Smooth muscle cell (in vitro differentiated cells): ENCODE measurements at regions not wholly inside any gene's neighbourhood (a gene's known extent, or its start where the extent isn't known, plus 50 kb on each side); places are given as distances from the start of the nearest gene placed in this dataset.
"Not testable (repeated sequence)": the region's sequence is repeated elsewhere in the genome, so short reads cannot be mapped to it uniquely, and the experiment has no call there.

Experiments used
- DNase-seq: peaks from one replicate; lab custom pipeline; 2025; ENCODE audit not compliant: unreplicated experiment; lab: John Stamatoyannopoulos, UW
- H2AFZ ChIP-seq: fragments of 200-600 bp; sonication (generic); 2 replicates; pipeline ENCODE4 v1.6.0; 2016; ENCODE audit warnings: antibody characterized with exemption, low read depth, mild to moderate bottlenecking
- H3F3A ChIP-seq: fragments of 200-600 bp; sonication (generic); 2 replicates; pipeline ENCODE4 v1.6.0; 2017; ENCODE audit warnings: antibody characterized with exemption, low read depth
- H3K27ac ChIP-seq: fragments of 200-600 bp; sonication (generic); 2 replicates; pipeline ENCODE4 v1.5.1; 2016; ENCODE audit warnings: low read depth, mild to moderate bottlenecking
- H3K27me3 ChIP-seq: fragments of 200-600 bp; sonication (generic); 2 replicates; pipeline ENCODE4 v1.6.1; 2016; ENCODE audit warnings: low read depth, mild to moderate bottlenecking
- H3K36me3 ChIP-seq: fragments of 200-600 bp; sonication (generic); 2 replicates; pipeline ENCODE4 v1.5.1; 2016; ENCODE audit warnings: low read depth
- H3K4me1 ChIP-seq: fragments of 200-600 bp; sonication (generic); 2 replicates; pipeline ENCODE4 v1.5.1; 2016; ENCODE audit warnings: low read depth
- H3K4me2 ChIP-seq: fragments of 200-600 bp; sonication (generic); 2 replicates; pipeline ENCODE4 v1.6.0; 2016; ENCODE audit warnings: mild to moderate bottlenecking
- H3K4me3 ChIP-seq: fragments of 200-600 bp; sonication (generic); 2 replicates; pipeline ENCODE4 v1.5.1; 2016; ENCODE audit warnings: mild to moderate bottlenecking
- H3K79me2 ChIP-seq: fragments of 200-600 bp; sonication (generic); 2 replicates; pipeline ENCODE4 v1.6.0; 2016; ENCODE audit warnings: low read depth, mild to moderate bottlenecking
- H3K9ac ChIP-seq: fragments of 200-600 bp; sonication (generic); 2 replicates; pipeline ENCODE4 v1.6.0; 2016; ENCODE audit warnings: low read depth
- H3K9me3 ChIP-seq: fragments of 200-600 bp; sonication (generic); replicated peaks from 2 replicates; pipeline ENCODE4 v1.5.1; 2016; ENCODE audit warnings: low read depth
- H4K20me1 ChIP-seq: fragments of 200-600 bp; sonication (generic); 2 replicates; pipeline ENCODE4 v1.6.0; 2016; ENCODE audit warnings: low read depth
- WGBS: methylation state at CpG from one replicate; pipeline ENCODE4 v1.1.7; 2016; ENCODE audit warnings: low lambda C conversion rate; 5-methylcytosine and 5-hydroxymethylcytosine counted together
- TF ChIP-seq, protein P1 (sequence below): fragments of 200-600 bp; sonication (generic); IDR thresholded peaks from 2 replicates; pipeline ENCODE4 v1.5.1; 2017; ENCODE audit warnings: borderline replicate concordance, mild to moderate bottlenecking, antibody characterized with exemption; ENCODE audit not compliant: insufficient read depth, poor library complexity, severe bottlenecking

DNA sequence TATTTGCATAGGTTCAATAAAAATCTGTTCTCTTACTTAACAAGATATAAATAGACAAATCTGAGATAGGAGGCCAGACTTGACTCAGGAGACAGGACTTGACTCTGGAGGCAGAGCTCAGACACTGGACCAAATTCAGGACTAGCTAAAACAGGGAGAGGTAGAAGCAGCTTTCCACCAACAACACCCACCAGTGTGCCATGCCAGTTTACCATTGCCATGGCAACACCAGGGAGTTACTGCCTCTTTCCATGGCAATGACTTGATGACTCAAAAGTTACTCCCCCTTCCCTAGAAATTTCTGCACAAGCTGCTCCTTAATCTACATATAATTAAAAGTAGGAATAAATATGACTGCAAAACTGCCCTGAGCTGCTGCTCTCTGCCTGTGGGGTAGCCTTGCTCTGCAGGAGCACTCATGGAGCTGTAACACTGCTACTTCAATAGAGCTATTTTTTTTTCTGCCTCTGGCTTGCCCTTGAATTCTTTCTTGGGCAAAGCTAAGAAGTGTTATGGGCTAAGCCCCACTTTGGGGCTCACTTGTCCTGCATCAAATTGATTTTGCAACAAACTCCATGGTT is 473.0 kb downstream of the PLK2 start:
- no peaks in the 10 kb centered on the region for H3K4me1 ChIP-seq
- H3K27me3 ChIP-seq = no peaks in the 10 kb centered on the region
- no peaks in the 10 kb centered on the region for H3K9me3 ChIP-seq
- H3K9ac ChIP-seq = no peak overlapping the region
- no peaks in the 10 kb centered on the region for H3K36me3 ChIP-seq
- H3F3A ChIP-seq = peaks cover 5% of the 10 kb centered on the region
- no peak overlapping the region for H3K27ac ChIP-seq
- H2AFZ ChIP-seq = no peak overlapping the region
- TF ChIP-seq, protein P1, sequence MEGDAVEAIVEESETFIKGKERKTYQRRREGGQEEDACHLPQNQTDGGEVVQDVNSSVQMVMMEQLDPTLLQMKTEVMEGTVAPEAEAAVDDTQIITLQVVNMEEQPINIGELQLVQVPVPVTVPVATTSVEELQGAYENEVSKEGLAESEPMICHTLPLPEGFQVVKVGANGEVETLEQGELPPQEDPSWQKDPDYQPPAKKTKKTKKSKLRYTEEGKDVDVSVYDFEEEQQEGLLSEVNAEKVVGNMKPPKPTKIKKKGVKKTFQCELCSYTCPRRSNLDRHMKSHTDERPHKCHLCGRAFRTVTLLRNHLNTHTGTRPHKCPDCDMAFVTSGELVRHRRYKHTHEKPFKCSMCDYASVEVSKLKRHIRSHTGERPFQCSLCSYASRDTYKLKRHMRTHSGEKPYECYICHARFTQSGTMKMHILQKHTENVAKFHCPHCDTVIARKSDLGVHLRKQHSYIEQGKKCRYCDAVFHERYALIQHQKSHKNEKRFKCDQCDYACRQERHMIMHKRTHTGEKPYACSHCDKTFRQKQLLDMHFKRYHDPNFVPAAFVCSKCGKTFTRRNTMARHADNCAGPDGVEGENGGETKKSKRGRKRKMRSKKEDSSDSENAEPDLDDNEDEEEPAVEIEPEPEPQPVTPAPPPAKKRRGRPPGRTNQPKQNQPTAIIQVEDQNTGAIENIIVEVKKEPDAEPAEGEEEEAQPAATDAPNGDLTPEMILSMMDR = no peak
- no peaks in the 10 kb centered on the region for H4K20me1 ChIP-seq
- H3K4me3 ChIP-seq = no peak overlapping the region
- H3K79me2 ChIP-seq = no peaks in the 10 kb centered on the region
- no peak for DNase-seq
- H3K4me2 ChIP-seq = no peak overlapping the region

DNA sequence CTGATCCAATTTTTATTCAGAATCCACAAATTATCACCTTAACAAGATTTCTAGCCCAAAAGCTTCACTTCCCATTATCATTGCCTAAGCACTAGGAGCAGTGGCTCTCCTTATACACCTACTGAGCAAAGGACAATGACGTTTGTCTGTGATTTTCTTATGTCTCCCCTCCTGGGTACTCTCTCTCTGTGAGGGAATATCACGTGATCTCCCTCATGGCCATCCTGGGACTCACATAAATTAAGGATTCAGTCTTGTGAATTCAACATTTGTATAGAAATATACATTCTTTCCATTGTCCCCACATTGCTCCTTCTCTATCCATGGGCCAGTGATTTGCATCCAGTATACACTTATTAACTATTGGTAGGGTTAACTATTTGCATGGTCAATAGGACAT is 476.5 kb downstream of the PLK2 start:
- Histone ChIP-seq H2AFZ (no peak overlapping the region), H3K27me3 (no peaks in the 10 kb centered on the region), H3K4me3 (no peak overlapping the region), H4K20me1 (no peaks in the 10 kb centered on the region), H3K4me1 (no peaks in the 10 kb centered on the region), H3K27ac (no peak overlapping the region), H3K79me2 (no peaks in the 10 kb centered on the region), H3K36me3 (no peaks in the 10 kb centered on the region), H3K9me3 (no peaks in the 10 kb centered on the region), H3K9ac (no peak overlapping the region), H3K4me2 (no peak overlapping the region), H3F3A (no peaks in the 10 kb centered on the region)
- no peak for DNase-seq
- WGBS = 45% methylated on average over 2 of the region's 2 CpGs
- TF ChIP-seq, protein P1 = no peak

DNA sequence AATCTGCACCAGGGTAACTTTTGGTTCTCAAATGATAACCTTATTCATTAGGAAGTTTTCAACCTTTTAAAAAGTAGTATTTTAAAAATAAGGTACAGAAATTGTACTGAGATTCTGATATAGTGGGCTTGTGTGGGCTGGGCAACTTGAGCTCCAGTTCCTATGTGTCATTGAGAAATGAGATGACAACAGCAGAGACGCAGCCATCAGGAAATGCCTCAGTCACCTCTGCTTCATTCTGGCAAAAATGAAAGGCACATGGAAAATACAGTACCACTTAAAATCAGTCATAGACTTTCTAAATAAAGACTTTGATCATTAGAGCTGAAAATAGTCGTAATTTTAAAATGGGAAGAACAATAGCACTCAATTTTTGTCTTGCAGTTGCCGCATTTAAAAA is 480.2 kb downstream of the PLK2 start:
- Histone ChIP-seq H3F3A (no peaks in the 10 kb centered on the region), H2AFZ (no peak overlapping the region), H3K4me1 (no peaks in the 10 kb centered on the region), H3K36me3 (no peaks in the 10 kb centered on the region), H3K27ac (no peak overlapping the region), H3K4me2 (no peak overlapping the region), H3K27me3 (no peaks in the 10 kb centered on the region), H3K9me3 (no peaks in the 10 kb centered on the region), H3K9ac (no peak overlapping the region), H3K79me2 (no peaks in the 10 kb centered on the region), H3K4me3 (no peak overlapping the region), H4K20me1 (no peaks in the 10 kb centered on the region)
- 88% methylated on average over 3 of the region's 3 CpGs for WGBS
- no peak for DNase-seq
- TF ChIP-seq, protein P1 = no peak

DNA sequence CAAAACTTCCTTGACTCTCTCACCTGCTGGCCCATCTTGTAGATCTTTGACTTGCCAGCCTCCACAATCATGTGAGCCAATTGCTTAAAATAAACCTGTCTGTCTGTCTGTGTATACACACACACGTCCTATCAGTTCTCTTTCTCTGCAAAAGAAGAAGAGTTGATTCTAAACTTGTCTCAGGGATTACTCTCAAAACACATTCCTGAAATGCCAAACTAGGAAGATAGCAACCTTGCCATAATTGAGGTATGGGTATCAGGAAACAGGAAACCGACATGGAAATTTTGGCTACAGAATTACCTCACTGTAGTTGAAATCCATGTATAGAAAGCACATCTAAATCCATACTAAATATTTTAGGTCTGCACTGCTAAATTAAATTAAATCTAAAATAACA is 483.4 kb downstream of the PLK2 start:
- H3K4me2 ChIP-seq = no peak overlapping the region
- TF ChIP-seq, protein P1 = no peak
- H2AFZ ChIP-seq = no peak overlapping the region
- H3K4me1 ChIP-seq = no peaks in the 10 kb centered on the region
- WGBS = 57% methylated on average over 2 of the region's 2 CpGs
- DNase-seq = no peak
- H3K4me3 ChIP-seq = no peak overlapping the region
- H3K9me3 ChIP-seq = no peaks in the 10 kb centered on the region
- no peaks in the 10 kb centered on the region for H4K20me1 ChIP-seq
- no peak overlapping the region for H3K9ac ChIP-seq
- no peak overlapping the region for H3K27ac ChIP-seq
- no peaks in the 10 kb centered on the region for H3K27me3 ChIP-seq
- no peaks in the 10 kb centered on the region for H3K79me2 ChIP-seq
- no peaks in the 10 kb centered on the region for H3F3A ChIP-seq
- no peaks in the 10 kb centered on the region for H3K36me3 ChIP-seq

DNA sequence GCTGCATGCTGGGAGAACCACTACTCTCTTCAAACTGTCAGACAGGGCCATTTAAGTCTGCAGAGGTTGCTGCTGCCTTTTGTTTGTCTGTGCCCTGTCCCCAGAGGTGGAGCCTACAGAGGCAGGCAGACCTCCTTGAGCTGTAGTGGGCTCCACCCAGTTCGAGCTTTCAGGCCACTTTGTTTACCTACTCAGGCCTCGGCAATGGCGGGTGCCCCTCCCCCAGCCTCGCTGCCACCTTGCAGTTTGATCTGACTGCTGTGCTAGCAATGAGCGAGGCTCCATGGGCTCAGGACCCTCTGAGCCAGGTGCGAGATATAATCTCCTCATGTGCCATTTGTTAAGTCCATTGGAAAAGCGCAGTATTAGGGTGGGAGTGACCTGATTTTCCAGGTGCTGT is 487.8 kb downstream of the PLK2 start:
- H3K4me3 ChIP-seq, H3K36me3 ChIP-seq, H4K20me1 ChIP-seq, H3K9ac ChIP-seq, H3K79me2 ChIP-seq, DNase-seq, H3K9me3 ChIP-seq, H2AFZ ChIP-seq, H3K4me2 ChIP-seq, H3K4me1 ChIP-seq, H3F3A ChIP-seq, H3K27me3 ChIP-seq, H3K27ac ChIP-seq: not testable (repeated sequence)
- WGBS = 90% methylated on average over 7 of the region's 7 CpGs
